IMR-90 (cell line): ENCODE measurements at regions not wholly inside any gene's neighbourhood (a gene's known extent, or its start where the extent isn't known, plus 50 kb on each side); places are given as distances from the start of the nearest gene placed in this dataset.

Source experiments
- ATAC-seq: fragments of 200-7000 bp; cut with Tn5 transposase; 2 replicates; pipeline ENCODE4 v1.9.1; 2020; ENCODE audit warnings: low read depth, mild to moderate bottlenecking, moderate library complexity
- BruUV-seq: library from RNA; stranded (reverse); fragments of 400-500 nt; replicated peaks from 2 replicates; lab custom pipeline; 2021; lab: Mats Ljungman, UMichigan
- CTCF ChIA-PET: fragments of 300-600 bp; formaldehyde crosslinking; extraction: SDS; loops from one replicate; lab custom pipeline; 2021; ENCODE audit warnings: antibody characterized with exemption; lab: Yijun Ruan, JAX
- POLR2A ChIA-PET: fragments of 300-600 bp; sonication (Branson Sonifier 250); formaldehyde crosslinking; loops from one replicate; lab custom pipeline; 2022; ENCODE audit warnings: antibody characterized with exemption; ENCODE audit not compliant: unreplicated experiment; lab: Charles Lee
- DNase-seq: peaks from one replicate; pipeline ENCODE4 v3.0.0; 2013
- H2AFZ ChIP-seq: replicated peaks from 2 replicates; pipeline ENCODE3; 2013; ENCODE audit warnings: low read length, mild to moderate bottlenecking; ENCODE audit not compliant: poor library complexity
- H2AK5ac ChIP-seq: 2 replicates; pipeline ENCODE4 v1.6.1; 2013; ENCODE audit warnings: low read depth, low read length, inconsistent platforms
- H2AK9ac ChIP-seq: replicated peaks from 2 replicates; pipeline ENCODE3; 2013; ENCODE audit warnings: mild to moderate bottlenecking, low read depth, low read length, moderate library complexity; ENCODE audit not compliant: poor library complexity
- H2BK120ac ChIP-seq: 2 replicates; pipeline ENCODE4 v1.6.1; 2013; ENCODE audit warnings: low read depth, low read length, inconsistent platforms
- H2BK15ac ChIP-seq: 3 replicates; pipeline ENCODE4 v1.6.1; 2013; ENCODE audit warnings: low read depth, low read length, inconsistent platforms
- H2BK20ac ChIP-seq: 2 replicates; pipeline ENCODE4 v1.6.1; 2013; ENCODE audit warnings: low read depth, mild to moderate bottlenecking, inconsistent platforms, low read length, moderate library complexity
- H2BK5ac ChIP-seq: 2 replicates; pipeline ENCODE4 v1.6.1; 2013; ENCODE audit warnings: mild to moderate bottlenecking, low read depth, low read length, inconsistent platforms; ENCODE audit not compliant: poor library complexity, severe bottlenecking
- H3K14ac ChIP-seq: replicated peaks from 2 replicates; pipeline ENCODE4 v1.6.1; 2013; ENCODE audit warnings: low read depth, low read length, inconsistent platforms
- H3K18ac ChIP-seq: 2 replicates; pipeline ENCODE4 v1.6.1; 2013; ENCODE audit warnings: low read depth, low read length, control low read depth
- H3K23ac ChIP-seq: 2 replicates; pipeline ENCODE4 v1.6.1; 2013; ENCODE audit warnings: low read depth, low read length, inconsistent platforms
- H3K27ac ChIP-seq: 2 replicates; pipeline ENCODE4 v1.5.1; 2013; ENCODE audit warnings: mild to moderate bottlenecking, control low read depth, low read length; ENCODE audit not compliant: insufficient read depth
- H3K27me3 ChIP-seq: 2 replicates; pipeline ENCODE4 v1.6.1; 2013; ENCODE audit warnings: low read length; ENCODE audit not compliant: control insufficient read depth, insufficient read depth
- H3K36me3 ChIP-seq: 2 replicates; pipeline ENCODE4 v1.6.1; 2013; ENCODE audit warnings: low read length, mixed read lengths; ENCODE audit not compliant: control insufficient read depth, insufficient read depth
- H3K4ac ChIP-seq: 2 replicates; pipeline ENCODE4 v1.6.1; 2013; ENCODE audit warnings: low read depth, low read length, inconsistent platforms
- H3K4me1 ChIP-seq: 2 replicates; pipeline ENCODE4 v1.6.1; 2013; ENCODE audit warnings: low read length, mixed read lengths; ENCODE audit not compliant: control insufficient read depth, insufficient read depth
- H3K4me2 ChIP-seq: 2 replicates; pipeline ENCODE4 v1.6.1; 2013; ENCODE audit warnings: low read depth, mild to moderate bottlenecking, control low read depth, low read length, moderate library complexity
- H3K4me3 ChIP-seq: 2 replicates; pipeline ENCODE4 v1.5.1; 2013; ENCODE audit warnings: low read depth, mild to moderate bottlenecking, control low read depth, low read length, moderate library complexity; ENCODE audit not compliant: insufficient read depth
- H3K56ac ChIP-seq: 2 replicates; pipeline ENCODE4 v1.6.1; 2013; ENCODE audit warnings: low read length, inconsistent platforms; ENCODE audit not compliant: insufficient read depth; ENCODE audit errors: extremely low read depth
- H3K79me1 ChIP-seq, 2 experiments: 2 replicates each; pipeline ENCODE4 v1.6.1; 2013; ENCODE audit warnings: low read length in 2 of 2, inconsistent platforms in 1 of 2, low read depth in 1 of 2
- H3K9ac ChIP-seq: 2 replicates; pipeline ENCODE4 v1.6.1; 2013; ENCODE audit warnings: low read depth, low read length, control low read depth
- H3K9me1 ChIP-seq: 2 replicates; pipeline ENCODE4 v1.6.1; 2013; ENCODE audit warnings: low read length, inconsistent platforms; ENCODE audit not compliant: insufficient read depth
- H3K9me3 ChIP-seq: 2 replicates; pipeline ENCODE4 v1.6.1; 2013; ENCODE audit warnings: low read length; ENCODE audit not compliant: control insufficient read depth, insufficient read depth
- H4K20me1 ChIP-seq: 2 replicates; pipeline ENCODE4 v1.6.1; 2013; ENCODE audit warnings: low read length, inconsistent platforms; ENCODE audit not compliant: insufficient read depth
- H4K5ac ChIP-seq: 2 replicates; pipeline ENCODE4 v1.6.1; 2013; ENCODE audit warnings: mild to moderate bottlenecking, low read depth, low read length, control low read depth
- H4K8ac ChIP-seq, 2 experiments: 2 replicates each; pipeline ENCODE4 v1.6.1; 2013; ENCODE audit warnings: low read depth in 2 of 2, low read length in 2 of 2, control low read depth in 1 of 2, inconsistent platforms in 1 of 2
- H4K91ac ChIP-seq: 2 replicates; pipeline ENCODE4 v1.6.1; 2013; ENCODE audit warnings: low read depth, low read length, inconsistent platforms; ENCODE audit not compliant: insufficient read depth
- BHLHE40 ChIP-seq: fragments of 150-350 bp; IDR thresholded peaks from 2 replicates; pipeline ENCODE4 v1.6.1; 2016; ENCODE audit warnings: mild to moderate bottlenecking, low read depth, low read length
- CEBPB ChIP-seq: IDR thresholded peaks from 2 replicates; pipeline ENCODE4 v1.6.1; 2012; ENCODE audit warnings: low read depth, low read length, improper control_type of control experiment
- FOS ChIP-seq: fragments of 150-350 bp; IDR thresholded peaks from 2 replicates; pipeline ENCODE4 v1.6.1; 2016; ENCODE audit warnings: low read depth, low read length
- MAZ ChIP-seq: IDR thresholded peaks from 2 replicates; pipeline ENCODE4 v1.6.1; 2012; ENCODE audit warnings: low read depth, mild to moderate bottlenecking, low read length, improper control_type of control experiment, moderate library complexity, borderline replicate concordance
- NFE2L2 ChIP-seq: fragments of 150-350 bp; IDR thresholded peaks from 2 replicates; pipeline ENCODE4 v1.6.1; 2016; ENCODE audit warnings: low read depth, mild to moderate bottlenecking, low read length
- POLR2A ChIP-seq: IDR thresholded peaks from 2 replicates; pipeline ENCODE4 v1.6.1; 2012; ENCODE audit warnings: mild to moderate bottlenecking, low read depth, low read length
- SMC3 ChIP-seq: fragments of 150-350 bp; IDR thresholded peaks from 2 replicates; pipeline ENCODE4 v1.6.1; 2016; ENCODE audit warnings: low read depth, mild to moderate bottlenecking, antibody characterized with exemption, low read length, moderate library complexity
- WGBS, 2 experiments: methylation state at CpG; one replicate each; pipeline versions ENCODE4 v1.1.5 to v1.1.7; 2013; ENCODE audit warnings: missing lambda C conversion rate in 2 of 2; ENCODE audit not compliant: insufficient read length in 1 of 2; ENCODE audit errors: extremely low coverage in 2 of 2; 5-methylcytosine and 5-hydroxymethylcytosine counted together
- dilution Hi-C: fragments of 300-500 bp; cut with HindIII; formaldehyde crosslinking; loops from one replicate; pipeline ENCODE4 v1.14.3; 2018; ENCODE audit warnings: low sequenced_read_pairs; ENCODE audit not compliant: unreplicated experiment
- in situ Hi-C: fragments of 300-500 bp; cut with MboI; formaldehyde crosslinking; loops from 3 replicates; pipeline ENCODE4 v1.14.3; 2019; ENCODE audit warnings: low sequenced_read_pairs, inconsistent platforms, mixed read lengths
- intact Hi-C: fragments of 100-400 bp; cut with micrococcal nuclease; formaldehyde crosslinking; loops from 2 replicates; pipeline ENCODE4 v1.10.0; 2022
- TF ChIP-seq, protein P1 (sequence below): fragments of 150-350 bp; IDR thresholded peaks from 2 replicates; pipeline ENCODE4 v1.6.1; 2017; ENCODE audit warnings: mild to moderate bottlenecking, antibody characterized with exemption, low read length, low read depth
- TF ChIP-seq, protein P2 (sequence below): conservative IDR thresholded peaks from 2 replicates; pipeline ENCODE4 v1.5.1; 2012; ENCODE audit warnings: mild to moderate bottlenecking, low read depth, low read length, improper control_type of control experiment
- TF ChIP-seq, protein P3 (sequence below): fragments of 150-350 bp; IDR thresholded peaks from 2 replicates; pipeline ENCODE4 v1.6.1; 2016; ENCODE audit warnings: low read depth, mild to moderate bottlenecking, low read length, moderate library complexity, borderline replicate concordance

DNA sequence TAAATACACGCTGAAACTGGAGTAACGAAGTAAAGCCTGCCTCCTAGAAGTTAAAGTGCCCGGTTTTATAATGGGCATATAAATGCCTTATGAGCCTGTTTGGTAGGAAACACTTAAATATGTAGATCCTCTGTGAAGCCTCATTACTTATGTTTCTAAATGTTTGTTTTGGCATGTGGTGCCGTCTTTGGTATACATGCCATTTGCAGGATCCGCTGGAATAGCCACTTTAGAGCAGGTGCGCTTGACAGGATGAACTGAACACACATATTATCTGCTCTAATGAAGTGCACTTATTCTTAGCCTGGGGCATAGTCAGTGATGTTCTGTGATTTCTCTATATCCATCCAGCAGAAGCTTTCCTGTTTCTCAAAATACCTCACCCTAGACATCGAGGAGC, 778.1 kb upstream of the WWC1 start:
- H2BK120ac ChIP-seq = no peak overlapping the region
- in situ Hi-C loops (no loop called here), dilution Hi-C loops (no loop called here), intact Hi-C loops (no loop called here)
- H3K4me3 ChIP-seq = no peak overlapping the region
- no peak for DNase-seq
- H4K5ac ChIP-seq = no peak overlapping the region
- no peaks in the 10 kb centered on the region for H3K27me3 ChIP-seq
- no peak for ATAC-seq
- no peaks in the 10 kb centered on the region for H3K79me1 ChIP-seq
- H2BK20ac ChIP-seq = no peak overlapping the region
- H2BK5ac ChIP-seq = no peak overlapping the region
- ChIA-PET CTCF (no interaction called here), POLR2A (no interaction called here)
- H2BK15ac ChIP-seq = no peak overlapping the region
- H3K23ac ChIP-seq = no peak overlapping the region
- no peaks in the 10 kb centered on the region for H4K20me1 ChIP-seq
- no peaks in the 10 kb centered on the region for H3K36me3 ChIP-seq
- H3K56ac ChIP-seq = no peak overlapping the region
- H2AFZ ChIP-seq = no peak overlapping the region
- no peak overlapping the region for H2AK5ac ChIP-seq
- H3K4me1 ChIP-seq = no peaks in the 10 kb centered on the region
- H3K9me1 ChIP-seq = no peaks in the 10 kb centered on the region
- H3K18ac ChIP-seq = no peak overlapping the region
- H3K27ac ChIP-seq = no peak overlapping the region
- H4K8ac ChIP-seq = no peak overlapping the region
- H3K4ac ChIP-seq = no peak overlapping the region
- H3K9ac ChIP-seq = no peak overlapping the region
- H2AK9ac ChIP-seq = no peak overlapping the region
- no peak overlapping the region for H4K91ac ChIP-seq
- no peak overlapping the region for H3K4me2 ChIP-seq
- WGBS, 2 experiments = 40% methylated on average over 1 of the region's 7 CpGs; no CpG with 5 or more reads in 1 of the 2 experiments
- no peak for TF ChIP-seq POLR2A
- TF ChIP-seq SMC3 = no peak
- no peak for TF ChIP-seq MAZ
- TF ChIP-seq, protein P1, sequence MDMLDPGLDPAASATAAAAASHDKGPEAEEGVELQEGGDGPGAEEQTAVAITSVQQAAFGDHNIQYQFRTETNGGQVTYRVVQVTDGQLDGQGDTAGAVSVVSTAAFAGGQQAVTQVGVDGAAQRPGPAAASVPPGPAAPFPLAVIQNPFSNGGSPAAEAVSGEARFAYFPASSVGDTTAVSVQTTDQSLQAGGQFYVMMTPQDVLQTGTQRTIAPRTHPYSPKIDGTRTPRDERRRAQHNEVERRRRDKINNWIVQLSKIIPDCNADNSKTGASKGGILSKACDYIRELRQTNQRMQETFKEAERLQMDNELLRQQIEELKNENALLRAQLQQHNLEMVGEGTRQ = no peak
- TF ChIP-seq, protein P2, sequence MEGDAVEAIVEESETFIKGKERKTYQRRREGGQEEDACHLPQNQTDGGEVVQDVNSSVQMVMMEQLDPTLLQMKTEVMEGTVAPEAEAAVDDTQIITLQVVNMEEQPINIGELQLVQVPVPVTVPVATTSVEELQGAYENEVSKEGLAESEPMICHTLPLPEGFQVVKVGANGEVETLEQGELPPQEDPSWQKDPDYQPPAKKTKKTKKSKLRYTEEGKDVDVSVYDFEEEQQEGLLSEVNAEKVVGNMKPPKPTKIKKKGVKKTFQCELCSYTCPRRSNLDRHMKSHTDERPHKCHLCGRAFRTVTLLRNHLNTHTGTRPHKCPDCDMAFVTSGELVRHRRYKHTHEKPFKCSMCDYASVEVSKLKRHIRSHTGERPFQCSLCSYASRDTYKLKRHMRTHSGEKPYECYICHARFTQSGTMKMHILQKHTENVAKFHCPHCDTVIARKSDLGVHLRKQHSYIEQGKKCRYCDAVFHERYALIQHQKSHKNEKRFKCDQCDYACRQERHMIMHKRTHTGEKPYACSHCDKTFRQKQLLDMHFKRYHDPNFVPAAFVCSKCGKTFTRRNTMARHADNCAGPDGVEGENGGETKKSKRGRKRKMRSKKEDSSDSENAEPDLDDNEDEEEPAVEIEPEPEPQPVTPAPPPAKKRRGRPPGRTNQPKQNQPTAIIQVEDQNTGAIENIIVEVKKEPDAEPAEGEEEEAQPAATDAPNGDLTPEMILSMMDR = no peak
- TF ChIP-seq BHLHE40 = no peak
- TF ChIP-seq NFE2L2 = no peak
- no peak for TF ChIP-seq CEBPB
- no peak for TF ChIP-seq FOS
- TF ChIP-seq, protein P3, sequence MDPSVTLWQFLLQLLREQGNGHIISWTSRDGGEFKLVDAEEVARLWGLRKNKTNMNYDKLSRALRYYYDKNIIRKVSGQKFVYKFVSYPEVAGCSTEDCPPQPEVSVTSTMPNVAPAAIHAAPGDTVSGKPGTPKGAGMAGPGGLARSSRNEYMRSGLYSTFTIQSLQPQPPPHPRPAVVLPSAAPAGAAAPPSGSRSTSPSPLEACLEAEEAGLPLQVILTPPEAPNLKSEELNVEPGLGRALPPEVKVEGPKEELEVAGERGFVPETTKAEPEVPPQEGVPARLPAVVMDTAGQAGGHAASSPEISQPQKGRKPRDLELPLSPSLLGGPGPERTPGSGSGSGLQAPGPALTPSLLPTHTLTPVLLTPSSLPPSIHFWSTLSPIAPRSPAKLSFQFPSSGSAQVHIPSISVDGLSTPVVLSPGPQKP = no peak
- BruUV-seq = no TSS peak
- H3K9me3 ChIP-seq = no peaks in the 10 kb centered on the region
- no peak overlapping the region for H3K14ac ChIP-seq
